HepG2 (cell line): ENCODE measurements at regions not wholly inside any gene's neighbourhood (a gene's known extent, or its start where the extent isn't known, plus 50 kb on each side); places are given as distances from the start of the nearest gene placed in this dataset.

ENCODE experiments used
- ATAC-seq: fragments of 200-7000 bp; cut with Tn5 transposase; 3 replicates; pipeline ENCODE4 v1.9.1; 2020; ENCODE audit warnings: mild to moderate bottlenecking, moderate library complexity
- BruUV-seq: library from RNA; stranded (reverse); fragments of 400-500 nt; replicated peaks from 2 replicates; lab custom pipeline; 2021; lab: Mats Ljungman, UMichigan
- CTCF ChIA-PET: fragments of 300-600 bp; formaldehyde crosslinking; extraction: SDS; loops from one replicate; lab custom pipeline; 2021; ENCODE audit warnings: low total read pairs, inconsistent platforms, low intra/inter-chr PET ratio; lab: Yijun Ruan, JAX
- POLR2A ChIA-PET: fragments of 350-600 bp; sonication (Branson Sonifier 250); formaldehyde crosslinking; loops from one replicate; lab custom pipeline; 2020; ENCODE audit warnings: antibody characterized with exemption, inconsistent platforms; lab: Yijun Ruan, JAX
- DNase-seq: peaks from one replicate; pipeline ENCODE4 v3.0.0-alpha.2; 2015; ENCODE audit warnings: low spot score
- FAIRE-seq: peaks from 3 replicates; lab custom pipeline; 2011; peaks lifted over from hg19 to GRCh38; lab: Jason Lieb, UNC
- H2AFZ ChIP-seq: one replicate; pipeline ENCODE4 v1.6.1; 2011; ENCODE audit warnings: low read length, inconsistent platforms
- H3K27ac ChIP-seq: fragments of 300-600 bp; 3 replicates; pipeline ENCODE4 v1.8.0; 2011; ENCODE audit warnings: mixed run types, mild to moderate bottlenecking, mixed read lengths, low read length, inconsistent platforms; ENCODE audit not compliant: insufficient read depth; ENCODE audit errors: extremely low read length
- H3K27me3 ChIP-seq, 2 experiments: fragments of 200-600 bp in 1 of 2; 2 replicates in 1 of 2; 3 replicates in 1 of 2; pipeline versions ENCODE4 v1.6.0 to v1.8.0; 2011; ENCODE audit warnings: low read length in 2 of 2, mild to moderate bottlenecking in 2 of 2, moderate library complexity in 2 of 2, inconsistent platforms in 1 of 2; ENCODE audit not compliant: insufficient read depth in 2 of 2, control insufficient read depth in 1 of 2
- H3K36me3 ChIP-seq, 2 experiments: fragments of 200-600 bp in 1 of 2; replicated peaks in 1 of 2; 2 replicates in 1 of 2; 3 replicates in 1 of 2; pipeline versions ENCODE4 v1.5.1 to v1.8.0; 2011; ENCODE audit warnings: low read length in 2 of 2, inconsistent platforms in 1 of 2; ENCODE audit not compliant: insufficient read depth in 2 of 2, control insufficient read depth in 1 of 2
- H3K4me1 ChIP-seq: 2 replicates; pipeline ENCODE4 v1.5.1; 2012; ENCODE audit warnings: low read length, inconsistent platforms; ENCODE audit not compliant: insufficient read depth
- H3K4me2 ChIP-seq: 2 replicates; pipeline ENCODE4 v1.6.0; 2011; ENCODE audit warnings: low read depth, low read length, inconsistent platforms
- H3K4me3 ChIP-seq, 3 experiments: fragments of 200-600 bp in 1 of 3; sonication (generic), shearing (Covaris generic) in 1 of 3; replicated peaks in 1 of 3; 2 replicates each; pipeline ENCODE4 v1.5.1; 2011 to 2016; ENCODE audit warnings: low read length in 3 of 3, inconsistent platforms in 2 of 3, low read depth in 2 of 3, mild to moderate bottlenecking in 2 of 3, control low read depth in 1 of 3, mixed read lengths in 1 of 3; ENCODE audit not compliant: insufficient read depth in 1 of 3
- H3K79me2 ChIP-seq: one replicate; pipeline ENCODE4 v1.6.1; 2011; ENCODE audit warnings: low read length, inconsistent platforms; ENCODE audit not compliant: insufficient read depth
- H3K9ac ChIP-seq: 2 replicates; pipeline ENCODE4 v1.6.0; 2011; ENCODE audit warnings: mild to moderate bottlenecking, low read depth, low read length, inconsistent platforms; ENCODE audit not compliant: insufficient read depth
- H3K9me3 ChIP-seq: 2 replicates; pipeline ENCODE4 v1.5.1; 2012; ENCODE audit warnings: mild to moderate bottlenecking, low read length
- H4K20me1 ChIP-seq: 2 replicates; pipeline ENCODE4 v1.6.0; 2011; ENCODE audit warnings: inconsistent platforms, mild to moderate bottlenecking, low read length, moderate library complexity; ENCODE audit not compliant: insufficient read depth
- MXD3 ChIP-seq: IDR thresholded peaks from 2 replicates; pipeline ENCODE4 v1.6.1; 2016; ENCODE audit warnings: mild to moderate bottlenecking, missing biosample characterization, missing genetic modification reagents
- NR2F6 ChIP-seq, 2 experiments: IDR thresholded peaks; 2 replicates each; pipeline ENCODE4 v1.6.1; 2016; ENCODE audit warnings: antibody characterized with exemption in 1 of 2, mild to moderate bottlenecking in 1 of 2
- SCMH1 ChIP-seq: sonication (generic); formaldehyde crosslinking; IDR thresholded peaks from 2 replicates; pipeline ENCODE4 v1.9.0; 2021; ENCODE audit warnings: missing genetic modification reagents, mild to moderate bottlenecking, borderline replicate concordance
- SMC3 ChIP-seq: IDR thresholded peaks from 2 replicates; pipeline ENCODE4 v1.6.1; 2011; ENCODE audit warnings: low read length, improper control_type of control experiment
- ZNF224 ChIP-seq: sonication (generic); formaldehyde crosslinking; IDR thresholded peaks from 2 replicates; pipeline ENCODE4 v1.5.0; 2020; ENCODE audit warnings: mild to moderate bottlenecking, missing genetic modification reagents
- ZNF703 ChIP-seq: sonication (generic); formaldehyde crosslinking; IDR thresholded peaks from 2 replicates; pipeline ENCODE4 v1.5.1; 2020; ENCODE audit warnings: missing genetic modification reagents, mild to moderate bottlenecking, moderate library complexity, borderline replicate concordance
- WGBS: methylation state at CpG from one replicate; pipeline ENCODE4 v1.1.6; 2017; ENCODE audit warnings: low lambda C conversion rate; 5-methylcytosine and 5-hydroxymethylcytosine counted together
- in situ Hi-C: cut with HindIII; loops from 2 replicates; pipeline ENCODE4 v1.10.0; 2017; ENCODE audit warnings: low pct_unique_long_range_greater_than_20kb; ENCODE audit not compliant: extremely low pct_ligation_motif_present
- intact Hi-C: fragments of 100-400 bp; cut with micrococcal nuclease; formaldehyde crosslinking; loops from one replicate; pipeline ENCODE4 v1.10.0; 2022; ENCODE audit not compliant: unreplicated experiment
- TF ChIP-seq, protein P1 (sequence below): sonication (generic); formaldehyde crosslinking; IDR thresholded peaks from 2 replicates; pipeline ENCODE4 v1.5.0; 2020; ENCODE audit warnings: missing genetic modification reagents, mild to moderate bottlenecking, borderline replicate concordance
- TF ChIP-seq, protein P2 (sequence below): sonication (generic); formaldehyde crosslinking; IDR thresholded peaks from 2 replicates; pipeline ENCODE4 v1.5.1; 2020; ENCODE audit warnings: missing genetic modification reagents, mild to moderate bottlenecking, borderline replicate concordance

GRCh38 chr2:11056614-11057013 is 98.7 kb upstream of the SLC66A3 start (continued):
- TF ChIP-seq ZNF224: no peak
- TF ChIP-seq, protein P1, sequence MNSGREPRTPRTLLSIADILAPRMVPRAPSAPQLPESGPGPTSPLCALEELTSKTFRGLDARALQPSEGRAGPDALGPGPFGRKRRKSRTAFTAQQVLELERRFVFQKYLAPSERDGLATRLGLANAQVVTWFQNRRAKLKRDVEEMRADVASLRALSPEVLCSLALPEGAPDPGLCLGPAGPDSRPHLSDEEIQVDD: no peak
- no peak for TF ChIP-seq NR2F6 (IDR thresholded peaks at IDR 0.05)
- no peak for TF ChIP-seq NR2F6 (CRISPR knock-in tag; IDR thresholded peaks at IDR 0.05)
- no peak for TF ChIP-seq SMC3
- TF ChIP-seq, protein P2, sequence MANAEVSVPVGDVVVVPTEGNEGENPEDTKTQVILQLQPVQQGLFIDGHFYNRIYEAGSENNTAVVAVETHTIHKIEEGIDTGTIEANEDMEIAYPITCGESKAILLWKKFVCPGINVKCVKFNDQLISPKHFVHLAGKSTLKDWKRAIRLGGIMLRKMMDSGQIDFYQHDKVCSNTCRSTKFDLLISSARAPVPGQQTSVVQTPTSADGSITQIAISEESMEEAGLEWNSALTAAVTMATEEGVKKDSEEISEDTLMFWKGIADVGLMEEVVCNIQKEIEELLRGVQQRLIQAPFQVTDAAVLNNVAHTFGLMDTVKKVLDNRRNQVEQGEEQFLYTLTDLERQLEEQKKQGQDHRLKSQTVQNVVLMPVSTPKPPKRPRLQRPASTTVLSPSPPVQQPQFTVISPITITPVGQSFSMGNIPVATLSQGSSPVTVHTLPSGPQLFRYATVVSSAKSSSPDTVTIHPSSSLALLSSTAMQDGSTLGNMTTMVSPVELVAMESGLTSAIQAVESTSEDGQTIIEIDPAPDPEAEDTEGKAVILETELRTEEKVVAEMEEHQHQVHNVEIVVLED (CRISPR knock-in tag): no peak
- TF ChIP-seq ZNF703 (CRISPR knock-in tag): no peak
- no peak for TF ChIP-seq SCMH1 (CRISPR knock-in tag)

GRCh38 chr2:11057031-11057430 is 98.2 kb upstream of the SLC66A3 start:
- Histone ChIP-seq H4K20me1 (no peaks in the 10 kb centered on the region), H3K4me3 (no peak overlapping the region), H3K36me3 (no peaks in the 10 kb centered on the region), H3K9ac (no peak overlapping the region), H3K4me1 (no peaks in the 10 kb centered on the region), H2AFZ (no peak overlapping the region), H3K27me3 (peaks cover 3 to 46% of the 10 kb centered on the region in 2 experiments; a peak in 4 of 5 replicates), H3K9me3 (peaks cover 12% of the 10 kb centered on the region)
- intact Hi-C loops (no loop called here), in situ Hi-C loops (no loop called here)
- POLR2A ChIA-PET: no interaction called here
- BruUV-seq: no TSS peak
- CTCF ChIA-PET: no interaction called here
- no peak for ATAC-seq
- TF ChIP-seq MXD3 (CRISPR knock-in tag): no peak
- TF ChIP-seq, all 625 proteins: peak for 0
- Histone ChIP-seq H3K79me2 (no peaks in the 10 kb centered on the region), H3K4me2 (no peak overlapping the region), H3K27ac (no peak overlapping the region)
- FAIRE-seq: no peak
- WGBS: 16% methylated on average over 4 of the region's 4 CpGs
- DNase-seq: no peak
